GM18505 (cell line): ENCODE measurements at regions not wholly inside any gene's neighbourhood (a gene's known extent, or its start where the extent isn't known, plus 50 kb on each side); places are given as distances from the start of the nearest gene placed in this dataset.
"Not testable (repeated sequence)": the region's sequence is repeated elsewhere in the genome, so short reads cannot be mapped to it uniquely, and the experiment has no call there.

Experiments
- ATAC-seq: cut with Tn5 transposase; IDR thresholded peaks from one replicate; pipeline ENCODE4 v1.9.1; 2021; ENCODE audit not compliant: unreplicated experiment
- POLR2A ChIP-seq: IDR thresholded peaks from 4 replicates; pipeline ENCODE4 v1.6.1; 2011; ENCODE audit warnings: borderline replicate concordance; ENCODE audit not compliant: insufficient read depth, insufficient read length; ENCODE audit errors: extremely low read depth

DNA sequence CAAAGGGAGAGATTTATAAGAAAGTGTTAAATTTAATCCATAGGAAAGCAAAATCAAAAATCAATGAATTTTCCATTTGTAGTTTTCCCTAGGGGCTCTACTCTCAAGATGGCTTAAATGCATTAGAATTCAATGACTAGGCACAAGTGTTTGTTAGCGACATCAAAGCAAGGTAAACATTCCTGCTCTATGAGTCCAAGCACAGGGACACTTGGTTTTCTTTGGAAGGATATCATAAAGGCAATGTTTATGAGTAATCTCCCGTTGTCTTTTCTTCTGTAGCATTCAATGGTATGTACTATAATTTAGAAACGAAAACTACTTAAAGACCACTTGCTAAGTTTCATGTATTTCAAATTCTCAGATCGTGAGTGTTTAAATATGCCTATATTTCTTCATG is 54.8 kb upstream of the ZNF717 start:
- not testable (repeated sequence) for ATAC-seq

- not testable (repeated sequence) for ATAC-seq
Observed at GRCh38 chr3:75850301-75851008, 65.1 kb upstream of the ZNF717 start.

DNA sequence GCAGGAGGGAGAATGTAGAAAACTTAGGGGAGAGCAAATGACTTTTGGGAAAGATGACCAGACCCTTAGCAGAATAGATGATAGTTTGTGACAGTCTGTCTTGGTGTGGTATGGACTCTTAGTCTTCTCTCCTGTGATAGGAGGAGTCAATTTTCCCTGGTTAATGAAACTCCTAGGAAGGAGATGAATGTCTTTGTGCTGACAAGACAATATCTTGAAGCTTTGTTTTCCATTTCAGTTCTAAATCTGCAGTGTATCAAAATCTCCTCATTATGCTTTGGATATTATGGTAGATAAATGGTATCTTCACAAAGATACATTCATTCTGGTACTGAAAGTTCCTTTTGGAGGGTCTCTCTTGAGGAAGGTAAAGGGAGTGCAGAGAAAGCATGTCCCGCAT is 77.8 kb upstream of the ZNF717 start:
- no peak for ATAC-seq
- TF ChIP-seq POLR2A, result no peak

DNA sequence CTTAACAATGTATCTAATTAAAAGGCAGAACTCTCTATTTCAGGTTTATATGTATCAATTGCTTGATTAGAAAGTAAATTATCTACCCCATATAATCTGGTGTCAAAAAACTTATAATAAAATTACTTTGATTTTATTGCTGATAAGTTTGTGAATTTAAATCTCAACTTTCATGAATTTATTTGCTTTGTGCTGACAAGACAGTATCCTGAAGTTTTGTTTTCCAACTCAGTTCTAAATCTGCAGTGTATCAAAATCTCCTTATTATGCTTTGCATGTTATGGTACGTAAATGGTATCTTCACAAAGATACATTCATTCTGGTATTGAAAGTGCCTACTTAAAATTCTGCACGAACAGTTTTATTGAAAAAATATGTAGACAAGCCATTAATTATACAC is 78.5 kb upstream of the ZNF717 start:
- TF ChIP-seq POLR2A, result no peak

GRCh38 chr3:75883719-75884118 is 98.4 kb upstream of the ZNF717 start:
- ATAC-seq, result not testable (repeated sequence)

More for the DNA sequence above, 78.5 kb upstream of the ZNF717 start:
- no peak for ATAC-seq

GRCh38 chr3:75886971-75887526 is 101.7 kb upstream of the ZNF717 start:
- ATAC-seq, result no peak
- no peak for TF ChIP-seq POLR2A

- TF ChIP-seq POLR2A, result no peak
- no peak for ATAC-seq
Observed at GRCh38 chr3:75894234-75894633, 108.9 kb upstream of the ZNF717 start.

DNA sequence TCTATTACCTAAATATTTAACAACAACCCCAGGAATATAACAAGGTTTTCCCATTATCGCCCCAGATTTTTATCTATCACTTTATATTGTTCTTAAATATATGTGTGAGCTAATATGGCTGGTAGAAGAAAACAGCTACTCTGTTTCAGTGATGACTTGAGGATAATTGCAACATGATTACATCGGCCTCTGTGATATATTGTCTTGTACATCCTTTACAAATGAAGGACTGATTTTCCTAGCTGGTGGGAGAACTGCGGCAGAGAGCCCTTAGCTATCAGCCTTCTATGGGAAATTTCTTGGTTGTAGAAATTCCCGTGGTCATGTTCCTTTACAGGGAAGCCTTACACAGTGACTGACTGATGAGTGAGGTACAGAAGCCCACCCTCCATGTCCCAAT is 110.9 kb upstream of the ZNF717 start:
- no peak for TF ChIP-seq POLR2A
- no peak for ATAC-seq

DNA sequence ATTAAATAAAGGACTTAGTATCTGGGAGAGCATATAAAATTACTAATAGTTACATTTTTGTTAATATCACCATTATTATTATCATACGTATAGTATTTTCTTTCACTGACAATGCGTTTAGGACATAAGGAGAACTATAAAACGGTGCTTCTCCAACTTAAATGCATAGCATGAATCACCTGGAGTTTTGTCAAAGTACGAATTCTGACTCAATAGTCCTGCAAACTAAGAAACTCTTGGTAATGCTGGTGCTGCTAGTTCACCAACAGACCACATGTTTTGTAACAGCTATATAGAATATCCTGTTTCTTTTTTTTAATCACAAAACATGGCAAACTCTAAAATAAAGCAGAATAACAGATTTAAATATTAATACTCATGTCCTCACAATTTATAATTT is 116.1 kb upstream of the ZNF717 start:
- not testable (repeated sequence) for ATAC-seq

DNA sequence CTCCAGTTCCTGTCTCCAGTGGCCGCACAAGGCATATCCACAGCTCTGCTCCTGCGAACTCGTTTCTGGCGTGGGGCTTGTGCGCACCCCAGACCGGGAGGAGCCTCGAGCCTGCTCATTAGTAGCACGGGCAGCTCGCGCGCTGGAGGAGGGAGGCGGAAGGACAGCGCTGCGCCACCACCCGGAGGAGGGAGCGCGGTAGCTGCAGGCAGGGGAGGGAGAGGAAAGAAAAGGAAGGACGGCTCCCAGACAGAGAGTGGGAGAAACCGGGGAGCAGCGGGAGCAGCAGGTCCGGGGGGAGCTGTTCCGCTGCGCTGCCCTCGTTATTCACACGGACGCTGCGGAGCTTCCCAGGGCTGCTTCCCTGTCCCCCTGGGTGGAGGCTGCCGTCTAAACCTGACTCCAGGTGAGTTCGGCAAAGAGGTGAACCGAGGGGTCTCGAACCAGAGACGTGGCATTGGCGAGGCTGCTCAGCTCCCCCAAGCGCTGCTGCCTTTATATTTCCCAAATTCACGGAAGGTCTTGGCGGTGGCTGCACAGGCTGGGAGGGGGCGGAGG is 121.3 kb upstream of the ZNF717 start:
- no peak for TF ChIP-seq POLR2A
- ATAC-seq, result no peak

GRCh38 chr3:75913800-75914350 is 128.5 kb upstream of the ZNF717 start:
- TF ChIP-seq POLR2A, result no peak
- ATAC-seq, result no peak

DNA sequence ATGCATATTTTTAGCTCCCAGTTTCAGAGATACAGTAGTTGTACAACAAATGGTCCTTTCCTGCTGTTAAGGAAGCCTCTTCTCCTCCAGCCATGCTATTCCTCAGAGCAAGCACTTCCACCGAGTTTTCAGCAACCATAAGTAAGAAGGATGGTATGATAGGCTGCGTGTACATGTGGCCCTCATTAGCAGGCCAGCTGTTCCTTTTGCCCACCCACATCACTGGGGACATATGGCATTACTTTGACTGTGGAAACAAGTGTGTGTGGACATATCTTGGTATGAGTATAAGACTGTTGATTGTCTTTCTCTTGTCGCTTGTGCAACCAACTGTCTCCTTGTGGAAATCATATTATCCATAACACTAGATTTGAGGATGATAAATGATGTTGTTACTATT is 129.4 kb upstream of the ZNF717 start:
- not testable (repeated sequence) for ATAC-seq

GRCh38 chr3:75938921-75939320 is 153.6 kb upstream of the ZNF717 start:
- TF ChIP-seq POLR2A, result no peak
- ATAC-seq, result no peak

- TF ChIP-seq POLR2A, result no peak
- no peak for ATAC-seq
Observed at GRCh38 chr3:75951941-75952340, 166.6 kb upstream of the ZNF717 start.

- not testable (repeated sequence) for ATAC-seq
Observed at GRCh38 chr3:75960031-75960430, 174.7 kb upstream of the ZNF717 start.

- not testable (repeated sequence) for ATAC-seq
Observed at GRCh38 chr3:75962054-75962453, 176.7 kb upstream of the ZNF717 start.
